Left renal cortex interstitium (tissue), 4 donors: ENCODE measurements at regions not wholly inside any gene's neighbourhood (a gene's known extent, or its start where the extent isn't known, plus 50 kb on each side); places are given as distances from the start of the nearest gene placed in this dataset.
A peak's percentile ranks its signal among the peaks of the same experiment; 100 is the strongest.

Experiments used
- DNase-seq, 4 donors: peaks; one replicate each; pipeline ENCODE4 v3.0.0-alpha.2; 2013; ENCODE audit warnings: low read depth in 4 of 4, low spot score in 2 of 4, missing footprints in 1 of 4

- DNase-seq = no peak
Observed at GRCh38 chr3:117434661-117435412, 725.3 kb downstream of the TUSC7 start.

GRCh38 chr3:117435506-117435905 is 725.9 kb downstream of the TUSC7 start:
- no peak for DNase-seq

- peak in 1 of 4 donors; percentile 12 for DNase-seq
Observed at GRCh38 chr3:117439812-117440211, 730.2 kb downstream of the TUSC7 start.

GRCh38 chr3:117441851-117442250 is 732.3 kb downstream of the TUSC7 start:
- DNase-seq = no peak

GRCh38 chr3:117442566-117442965 is 733.0 kb downstream of the TUSC7 start:
- no peak for DNase-seq

- no peak for DNase-seq
Observed at GRCh38 chr3:117443014-117443413, 733.4 kb downstream of the TUSC7 start.

- no peak for DNase-seq
Observed at GRCh38 chr3:117444175-117444574, 734.6 kb downstream of the TUSC7 start.

GRCh38 chr3:117447419-117447818 is 737.8 kb downstream of the TUSC7 start:
- no peak for DNase-seq

- no peak for DNase-seq
Observed at GRCh38 chr3:117450026-117450425, 740.4 kb downstream of the TUSC7 start.

- no peak for DNase-seq
Observed at GRCh38 chr3:117454254-117454653, 744.7 kb downstream of the TUSC7 start.

- no peak for DNase-seq
Observed at GRCh38 chr3:117454908-117455307, 745.3 kb downstream of the TUSC7 start.

GRCh38 chr3:117455782-117456181 is 746.2 kb downstream of the TUSC7 start:
- DNase-seq = no peak

- DNase-seq = no peak
Observed at GRCh38 chr3:117463276-117464115, 753.9 kb downstream of the TUSC7 start.

GRCh38 chr3:117471831-117472230 is 762.3 kb downstream of the TUSC7 start:
- no peak for DNase-seq

GRCh38 chr3:117473981-117474538 is 764.5 kb downstream of the TUSC7 start:
- no peak for DNase-seq

GRCh38 chr3:117476572-117476971 is 767.0 kb downstream of the TUSC7 start:
- no peak for DNase-seq

- no peak for DNase-seq
Observed at GRCh38 chr3:117477214-117477755, 767.7 kb downstream of the TUSC7 start.

- DNase-seq = no peak
Observed at GRCh38 chr3:117479095-117479494, 769.5 kb downstream of the TUSC7 start.

- no peak for DNase-seq
Observed at GRCh38 chr3:117480525-117480924, 770.9 kb downstream of the TUSC7 start.

GRCh38 chr3:117480972-117481371 is 771.4 kb downstream of the TUSC7 start:
- no peak for DNase-seq

GRCh38 chr3:117483839-117484238 is 774.3 kb downstream of the TUSC7 start:
- no peak for DNase-seq
